ENCODE measurements at regions not wholly inside any gene's neighbourhood (a gene's known extent, or its start where the extent isn't known, plus 50 kb on each side); places are given as distances from the start of the nearest gene placed in this dataset.

GRCh38 chr6:20279051-20279450 lies 66.8 kb upstream of the MBOAT1 start:
- TF ChIP-seq CTCF (IDR thresholded peaks at IDR 0.05): no peak
- no peak for DNase-seq
- ATAC-seq (ENCODE audit: poor library complexity): no peak
- H3K27ac Mint-ChIP-seq: no peak overlapping the region
- intact Hi-C loops (cut with DNase I, micrococcal nuclease): no loop called here
- POLR2A ChIA-PET: no interaction called here
- no peaks in the 10 kb centered on the region for H3K36me3 ChIP-seq (ENCODE audit: insufficient read depth, low read length)
- no peak overlapping the region for H3K4me3 ChIP-seq (ENCODE audit: low read length)
- no peaks in the 10 kb centered on the region for H3K4me1 ChIP-seq (ENCODE audit: insufficient read depth, low read length)
- no peaks in the 10 kb centered on the region for H3K9me3 ChIP-seq (ENCODE audit: control insufficient read depth in 1 of 2, insufficient read depth in 1 of 2, low read length in 2 of 2)
- no peak overlapping the region for H3K4me3 Mint-ChIP-seq
- H3K9me3 Mint-ChIP-seq: peaks cover 4% of the 10 kb centered on the region
- H3K27ac ChIP-seq (ENCODE audit: low read depth in 1 of 2, low read length in 2 of 2): no peak overlapping the region
- peaks cover 6 to 7% of the 10 kb centered on the region in 2 experiments for H3K27me3 ChIP-seq (ENCODE audit: control insufficient read depth in 1 of 2, insufficient read depth in 2 of 2, low read length in 2 of 2)
- H3K36me3 Mint-ChIP-seq (ENCODE audit: low read depth): no peaks in the 10 kb centered on the region
- H3K4me1 Mint-ChIP-seq (ENCODE audit: low read depth): no peaks in the 10 kb centered on the region
- CTCF ChIA-PET: interaction anchor here (0.6 kb wide), 1 partner anchor 1503 kb away, joined by 3 read pairs; no protein-coding TSS in a partner anchor
- peaks cover 59% of the 10 kb centered on the region for H3K27me3 Mint-ChIP-seq

- H3K27me3 Mint-ChIP-seq: peaks cover 59% of the 10 kb centered on the region
- H3K4me1 Mint-ChIP-seq (ENCODE audit: low read depth): no peaks in the 10 kb centered on the region
- Histone ChIP-seq H3K27me3 (ENCODE audit: control insufficient read depth in 1 of 2, insufficient read depth in 2 of 2, low read length in 2 of 2) (peaks cover 6 to 7% of the 10 kb centered on the region in 2 experiments), H3K4me3 (ENCODE audit: low read length) (no peak overlapping the region), H3K36me3 (ENCODE audit: insufficient read depth, low read length) (no peaks in the 10 kb centered on the region), H3K4me1 (ENCODE audit: insufficient read depth, low read length) (no peaks in the 10 kb centered on the region), H3K27ac (ENCODE audit: low read depth in 1 of 2, low read length in 2 of 2) (no peak overlapping the region), H3K9me3 (ENCODE audit: control insufficient read depth in 1 of 2, insufficient read depth in 1 of 2, low read length in 2 of 2) (no peaks in the 10 kb centered on the region)
- peaks cover 4% of the 10 kb centered on the region for H3K9me3 Mint-ChIP-seq
- intact Hi-C loops (cut with DNase I, micrococcal nuclease): no loop called here
- TF ChIP-seq CTCF (IDR thresholded peaks at IDR 0.05): no peak
- H3K27ac Mint-ChIP-seq: no peak overlapping the region
- ATAC-seq (ENCODE audit: poor library complexity): no peak
- no peak for DNase-seq
- H3K4me3 Mint-ChIP-seq: no peak overlapping the region
- POLR2A ChIA-PET: no interaction called here
- CTCF ChIA-PET: no interaction called here
- H3K36me3 Mint-ChIP-seq (ENCODE audit: low read depth): no peaks in the 10 kb centered on the region
Measured at GRCh38 chr6:20279608-20280287, 67.5 kb upstream of the MBOAT1 start.

- peaks cover 59% of the 10 kb centered on the region for H3K27me3 Mint-ChIP-seq
Measured at GRCh38 chr6:20280288-20280621, 68.0 kb upstream of the MBOAT1 start.

More at GRCh38 chr6:20280288-20280621, 68.0 kb upstream of the MBOAT1 start:
- TF ChIP-seq CTCF (IDR thresholded peaks at IDR 0.05): no peak
- Histone ChIP-seq H3K4me3 (ENCODE audit: low read length) (no peak overlapping the region), H3K9me3 (ENCODE audit: control insufficient read depth in 1 of 2, insufficient read depth in 1 of 2, low read length in 2 of 2) (no peaks in the 10 kb centered on the region), H3K27me3 (ENCODE audit: control insufficient read depth in 1 of 2, insufficient read depth in 2 of 2, low read length in 2 of 2) (peaks cover 6 to 7% of the 10 kb centered on the region in 2 experiments), H3K27ac (ENCODE audit: low read depth in 1 of 2, low read length in 2 of 2) (no peak overlapping the region), H3K4me1 (ENCODE audit: insufficient read depth, low read length) (no peaks in the 10 kb centered on the region), H3K36me3 (ENCODE audit: insufficient read depth, low read length) (no peaks in the 10 kb centered on the region)
- DNase-seq (no peak), ATAC-seq (ENCODE audit: poor library complexity) (no peak)
- intact Hi-C loops (cut with DNase I, micrococcal nuclease): no loop called here
- ChIA-PET CTCF (no interaction called here), POLR2A (no interaction called here)
- Mint-ChIP-seq H3K4me3 (no peak overlapping the region), H3K9me3 (peaks cover 4% of the 10 kb centered on the region), H3K4me1 (ENCODE audit: low read depth) (no peaks in the 10 kb centered on the region), H3K27ac (no peak overlapping the region), H3K36me3 (ENCODE audit: low read depth) (no peaks in the 10 kb centered on the region)
